ENCODE measurements at regions not wholly inside any gene's neighbourhood (a gene's known extent, or its start where the extent isn't known, plus 50 kb on each side); places are given as distances from the start of the nearest gene placed in this dataset.

DNA sequence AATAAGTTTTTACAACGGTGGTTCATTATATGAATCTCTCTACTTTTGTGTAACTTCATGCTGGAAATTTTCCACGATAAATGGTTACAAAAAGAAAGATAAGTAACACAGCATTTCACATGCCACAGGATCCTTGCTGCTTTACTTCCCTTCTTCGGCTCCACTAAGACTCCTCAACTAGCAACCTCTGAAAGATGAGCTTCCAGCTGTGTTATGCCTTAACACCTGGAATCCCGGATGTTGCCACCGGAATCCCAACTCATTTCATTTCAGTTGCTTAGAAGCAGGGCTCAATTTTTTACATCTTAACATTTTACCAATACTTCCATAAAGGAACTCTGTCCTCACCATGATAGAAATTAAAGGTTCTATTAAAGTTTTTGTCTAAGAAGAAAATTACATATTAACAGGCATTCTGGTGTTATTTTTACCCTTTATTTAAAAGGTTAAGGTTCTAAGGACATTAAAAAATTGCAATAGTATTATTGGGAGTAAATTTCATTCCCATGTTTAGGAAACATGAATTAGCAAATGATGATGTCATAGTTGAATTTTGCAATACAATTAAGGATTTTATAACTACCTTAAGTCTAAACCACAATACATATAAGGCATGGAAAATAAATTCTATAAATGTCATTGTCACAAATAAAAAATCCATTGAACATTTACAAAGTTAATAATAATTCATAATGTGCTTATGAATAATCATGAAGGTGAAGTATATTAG, 57.1 kb upstream of the IL6 start:
- TF ChIP-seq, protein P1, sequence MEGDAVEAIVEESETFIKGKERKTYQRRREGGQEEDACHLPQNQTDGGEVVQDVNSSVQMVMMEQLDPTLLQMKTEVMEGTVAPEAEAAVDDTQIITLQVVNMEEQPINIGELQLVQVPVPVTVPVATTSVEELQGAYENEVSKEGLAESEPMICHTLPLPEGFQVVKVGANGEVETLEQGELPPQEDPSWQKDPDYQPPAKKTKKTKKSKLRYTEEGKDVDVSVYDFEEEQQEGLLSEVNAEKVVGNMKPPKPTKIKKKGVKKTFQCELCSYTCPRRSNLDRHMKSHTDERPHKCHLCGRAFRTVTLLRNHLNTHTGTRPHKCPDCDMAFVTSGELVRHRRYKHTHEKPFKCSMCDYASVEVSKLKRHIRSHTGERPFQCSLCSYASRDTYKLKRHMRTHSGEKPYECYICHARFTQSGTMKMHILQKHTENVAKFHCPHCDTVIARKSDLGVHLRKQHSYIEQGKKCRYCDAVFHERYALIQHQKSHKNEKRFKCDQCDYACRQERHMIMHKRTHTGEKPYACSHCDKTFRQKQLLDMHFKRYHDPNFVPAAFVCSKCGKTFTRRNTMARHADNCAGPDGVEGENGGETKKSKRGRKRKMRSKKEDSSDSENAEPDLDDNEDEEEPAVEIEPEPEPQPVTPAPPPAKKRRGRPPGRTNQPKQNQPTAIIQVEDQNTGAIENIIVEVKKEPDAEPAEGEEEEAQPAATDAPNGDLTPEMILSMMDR (IDR thresholded peaks at IDR 0.05), result no peak
- TF ChIP-seq POLR2A (IDR thresholded peaks at IDR 0.05), result no peak

Measured in thyroid gland (tissue), 4 donors.